ENCODE measurements at regions not wholly inside any gene's neighbourhood (a gene's known extent, or its start where the extent isn't known, plus 50 kb on each side); places are given as distances from the start of the nearest gene placed in this dataset.
"Not testable (repeated sequence)": the region's sequence is repeated elsewhere in the genome, so short reads cannot be mapped to it uniquely, and the experiment has no call there.

GRCh38 chr16:60763869-60764268 lies 1272.4 kb downstream of the CDH8 start:
- no peak for DNase-seq

DNA sequence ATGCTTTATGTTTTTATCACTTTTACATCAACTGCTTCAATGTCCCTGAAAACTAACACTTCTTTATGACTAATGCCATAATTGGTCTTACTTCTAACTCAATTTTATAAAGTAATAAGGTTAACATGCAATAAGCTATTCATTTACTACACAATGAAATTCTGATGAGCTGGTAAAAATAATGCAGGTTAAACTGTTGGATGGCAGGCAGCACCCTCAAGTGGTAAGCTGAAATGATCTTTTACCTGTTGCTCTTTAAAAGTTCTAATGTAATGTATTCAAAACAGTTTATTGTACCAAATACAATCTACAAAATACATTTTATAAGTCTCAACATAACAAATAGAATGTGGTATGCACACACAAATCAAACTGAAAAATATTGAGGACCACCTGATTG lies 1280.3 kb downstream of the CDH8 start:
- no peak for DNase-seq

GRCh38 chr16:60748366-60748765 lies 1287.9 kb downstream of the CDH8 start:
- no peak for DNase-seq

GRCh38 chr16:60744198-60744597 lies 1292.0 kb downstream of the CDH8 start:
- no peak for DNase-seq

DNA sequence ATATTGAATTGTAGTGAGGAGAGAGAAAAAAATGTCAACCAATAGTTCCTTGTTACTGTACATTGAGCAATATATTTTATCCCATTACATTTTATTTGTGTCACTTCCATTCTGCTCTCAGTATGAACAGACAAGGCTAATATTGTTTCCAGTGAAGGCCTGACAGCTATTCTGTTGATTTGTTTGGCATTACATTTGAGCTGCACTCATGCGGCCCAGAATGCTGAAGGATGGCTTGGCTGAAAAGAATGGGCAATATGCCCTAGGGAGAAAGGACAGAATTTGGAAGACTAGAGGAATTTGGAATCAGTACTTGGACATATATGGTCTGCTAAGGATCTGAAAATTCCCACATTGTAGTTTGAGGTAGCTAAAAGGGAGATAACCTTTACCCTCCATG lies 1294.4 kb downstream of the CDH8 start:
- no peak for DNase-seq

- DNase-seq: no peak
These were observed 1296.2 kb downstream of the CDH8 start for GRCh38 chr16:60739737-60740683.

DNA sequence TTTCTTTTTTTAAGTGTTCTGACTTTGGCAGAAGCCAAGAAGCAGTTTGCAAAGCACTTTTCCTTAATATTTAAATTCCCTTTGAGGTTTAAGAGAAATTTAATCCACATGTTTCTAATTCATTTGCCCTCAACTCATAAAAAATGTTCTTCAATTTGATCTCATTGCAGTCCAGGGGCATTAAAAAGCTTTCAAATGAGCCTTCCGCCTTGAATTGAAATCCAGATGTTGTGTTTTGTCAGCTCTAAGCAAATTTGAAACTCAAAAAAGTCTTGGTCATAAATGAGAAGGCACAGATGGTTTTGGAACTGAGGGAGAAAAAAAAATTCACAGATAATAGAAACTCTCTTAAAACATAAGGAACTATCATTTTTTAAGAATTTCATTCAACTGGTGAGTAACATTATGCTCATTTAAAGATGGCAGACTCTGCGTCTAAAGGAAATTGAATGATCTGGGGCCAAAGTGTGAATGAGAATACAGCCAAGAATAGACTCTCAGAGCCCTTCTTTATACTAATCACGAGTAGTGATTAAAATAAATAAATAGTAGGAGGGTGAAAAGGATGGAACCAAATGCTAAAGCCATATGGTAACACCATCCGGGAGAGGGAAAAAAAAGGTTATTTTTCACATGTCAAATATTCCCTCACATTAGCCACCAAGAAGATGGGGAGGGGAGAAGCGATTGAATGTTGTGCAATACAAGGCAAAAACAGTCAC lies 1304.7 kb downstream of the CDH8 start:
- DNase-seq: no peak

DNA sequence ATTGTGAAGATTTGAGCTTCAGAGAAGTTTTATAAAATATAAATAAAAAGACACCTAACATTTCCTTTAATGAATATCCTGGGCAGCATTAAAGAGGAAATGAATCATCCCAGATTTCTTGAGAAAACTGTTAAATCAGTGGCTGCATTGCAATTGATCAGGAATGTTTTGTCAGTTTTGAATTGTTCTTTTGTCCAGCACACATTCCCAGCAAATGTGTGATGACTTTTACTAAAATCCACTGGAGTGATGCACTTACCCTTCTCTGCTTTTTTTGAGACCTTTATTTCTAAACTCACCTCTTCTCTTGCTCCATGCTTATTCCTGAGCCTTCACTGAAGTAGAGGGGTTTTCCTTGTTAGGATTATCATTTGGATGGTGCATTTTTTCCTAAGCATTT lies 1307.2 kb downstream of the CDH8 start:
- no peak for DNase-seq

DNA sequence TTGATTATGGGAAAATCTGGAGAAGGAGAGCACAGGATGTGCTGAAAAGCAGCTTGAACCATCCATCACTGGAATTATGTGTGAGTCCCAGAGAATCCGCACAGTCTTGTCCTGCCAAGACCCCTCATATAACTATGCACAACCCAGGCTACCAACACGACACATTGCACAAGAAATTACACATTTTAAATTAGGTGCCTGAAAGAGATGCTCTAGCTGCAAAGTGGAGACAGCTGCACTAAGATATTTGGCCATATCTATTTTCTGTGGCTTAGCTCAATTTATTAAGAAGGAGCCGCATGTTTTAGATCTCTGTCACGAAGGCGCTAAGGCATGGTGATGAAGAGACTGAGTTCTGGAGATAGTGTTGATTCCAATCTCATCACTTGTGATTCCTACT lies 1308.4 kb downstream of the CDH8 start:
- DNase-seq: no peak

GRCh38 chr16:60720060-60720459 lies 1316.2 kb downstream of the CDH8 start:
- DNase-seq: no peak

GRCh38 chr16:60717808-60718207 lies 1318.4 kb downstream of the CDH8 start:
- DNase-seq: no peak

DNA sequence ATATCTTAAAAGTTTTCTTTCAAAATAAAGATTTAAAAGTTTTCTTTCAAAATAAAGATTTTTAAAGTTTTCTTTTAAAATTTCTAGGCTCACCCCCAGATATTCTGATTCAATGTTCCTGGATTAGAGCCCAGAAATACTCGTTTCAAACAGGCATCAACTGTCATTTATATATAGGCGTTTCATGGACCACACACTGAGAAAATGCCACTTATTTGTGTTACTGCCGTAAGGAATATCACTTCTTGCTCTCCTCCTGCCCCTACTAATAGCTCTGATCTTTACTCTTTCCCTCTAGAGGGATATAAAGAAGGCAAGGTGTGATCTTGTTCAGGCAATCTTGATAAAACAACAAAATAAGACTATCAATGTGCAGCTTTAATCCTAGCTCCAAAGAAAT lies 1324.1 kb downstream of the CDH8 start:
- DNase-seq: no peak

DNA sequence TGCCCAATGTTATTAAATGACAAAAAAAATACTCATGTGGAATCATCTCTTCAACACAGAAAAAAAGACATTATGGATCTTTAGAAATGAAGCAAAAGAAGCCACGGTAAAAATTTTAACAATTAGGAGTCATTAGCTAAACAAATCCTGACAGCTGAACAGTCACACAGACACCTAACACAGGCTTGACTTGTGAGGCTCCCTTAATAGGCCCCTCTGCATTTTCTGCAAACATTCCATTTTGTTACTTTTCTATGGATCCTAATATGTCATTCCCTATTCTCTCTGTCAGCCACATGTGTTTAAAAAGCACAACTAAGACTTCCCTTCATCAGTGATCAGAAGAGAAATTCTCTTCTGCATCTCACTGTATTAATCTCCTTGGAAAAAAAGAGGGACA lies 1331.5 kb downstream of the CDH8 start:
- DNase-seq: no peak

- DNase-seq: no peak
These were observed 1333.1 kb downstream of the CDH8 start for GRCh38 chr16:60703096-60703495.

GRCh38 chr16:60686824-60687223 lies 1349.4 kb downstream of the CDH8 start:
- no peak for DNase-seq

- no peak for DNase-seq
These were observed 1352.2 kb downstream of the CDH8 start for GRCh38 chr16:60684002-60684401.

GRCh38 chr16:60682219-60682618 lies 1354.0 kb downstream of the CDH8 start:
- no peak for DNase-seq

DNA sequence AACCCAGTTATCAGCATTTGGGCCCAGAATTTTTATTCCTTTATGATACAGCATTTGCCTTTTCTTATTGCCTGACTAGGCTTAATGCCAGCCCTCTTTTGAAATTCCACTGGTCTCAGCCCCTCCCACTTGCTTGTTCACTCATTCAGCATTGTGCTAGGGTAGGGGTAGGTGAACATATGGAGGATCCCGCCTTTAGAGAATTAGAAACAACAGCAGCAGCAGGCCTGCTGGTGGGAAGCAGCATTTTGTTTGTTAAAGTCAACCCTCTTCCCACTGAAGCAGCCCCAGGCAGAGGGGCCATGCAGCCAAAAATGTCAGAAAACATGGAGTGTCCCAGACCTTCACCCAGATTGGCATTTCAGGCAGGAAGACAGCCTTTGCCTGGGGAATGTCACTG lies 1355.2 kb downstream of the CDH8 start:
- DNase-seq: no peak

DNA sequence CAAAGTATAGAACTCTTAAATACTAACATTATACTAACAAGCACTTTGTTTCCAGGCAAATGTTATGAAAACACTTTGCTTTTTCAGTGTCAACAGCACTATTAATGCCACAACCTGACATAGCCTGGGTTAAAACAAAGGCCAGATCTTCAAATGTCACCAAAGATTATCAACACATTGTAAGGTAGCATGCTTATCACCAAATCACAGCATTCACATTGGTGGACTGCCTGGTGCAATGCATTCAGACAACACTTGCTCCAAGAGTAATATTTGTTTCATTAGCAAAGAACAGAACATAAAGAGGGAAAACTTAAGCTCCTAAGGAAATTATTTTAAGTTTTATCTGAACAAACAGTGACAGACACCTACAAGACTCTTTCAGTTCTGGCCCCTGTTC lies 1361.2 kb downstream of the CDH8 start:
- no peak for DNase-seq

GRCh38 chr16:60674241-60674640 lies 1362.0 kb downstream of the CDH8 start:
- no peak for DNase-seq

DNA sequence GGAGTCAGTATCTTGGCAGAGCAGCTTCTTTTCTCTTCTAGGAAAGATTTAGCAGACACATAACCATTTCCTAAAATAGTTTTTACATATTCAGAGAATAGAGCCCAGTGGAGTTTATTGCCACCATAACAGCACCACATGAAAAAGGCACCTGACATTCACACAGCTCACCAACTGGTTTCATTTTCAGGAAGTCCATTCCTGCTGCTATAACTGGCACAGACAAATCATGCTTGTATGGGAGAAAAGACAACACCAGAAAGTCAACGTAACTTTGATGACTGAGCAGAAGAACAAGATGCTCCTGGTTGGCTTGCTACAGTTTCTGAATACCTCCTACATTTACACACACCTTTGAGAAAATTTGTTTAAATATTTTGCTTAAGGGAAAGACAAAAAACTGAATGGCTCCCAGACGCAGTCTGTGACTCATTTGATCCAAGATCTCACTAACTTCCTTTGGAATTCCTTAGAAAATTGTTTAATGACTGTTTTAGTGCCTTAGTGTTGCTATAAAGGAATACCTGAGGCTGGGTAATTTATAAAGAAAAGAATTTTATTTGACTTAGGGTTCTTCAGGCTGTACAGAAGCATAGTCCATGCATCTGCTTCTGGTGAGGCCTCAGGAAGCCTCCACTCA lies 1380.6 kb downstream of the CDH8 start:
- DNase-seq: no peak

- no peak for DNase-seq
These were observed 1384.9 kb downstream of the CDH8 start for GRCh38 chr16:60651346-60651745.

- no peak for DNase-seq
These were observed 1387.9 kb downstream of the CDH8 start for GRCh38 chr16:60648290-60648689.

GRCh38 chr16:60647388-60647787 lies 1388.8 kb downstream of the CDH8 start:
- not testable (repeated sequence) for DNase-seq

Data from NCI-H446 treated with DMSO at 0.1 percent for 48 hours (cell line).